ENCODE measurements at regions not wholly inside any gene's neighbourhood (a gene's known extent, or its start where the extent isn't known, plus 50 kb on each side); places are given as distances from the start of the nearest gene placed in this dataset.
"Not testable (repeated sequence)": the region's sequence is repeated elsewhere in the genome, so short reads cannot be mapped to it uniquely, and the experiment has no call there.

- TF ChIP-seq ISL1 (CRISPR knock-in tag; IDR thresholded peaks at IDR 0.05): no peak
Observed at GRCh38 chr16:5216441-5217080, 119.0 kb upstream of the EEF2KMT start (continued).

- no peak for TF ChIP-seq TSHZ2 (CRISPR knock-in tag; IDR thresholded peaks at IDR 0.05)
- TF ChIP-seq TCF4 (CRISPR knock-in tag; IDR thresholded peaks at IDR 0.05; ENCODE audit: borderline replicate concordance): peak; percentile 15; the same call in 1 of the 2 replicates
- no peak for ATAC-seq
Observed at GRCh38 chr16:5215901-5216300, 118.3 kb upstream of the EEF2KMT start.

GRCh38 chr16:5214466-5214865 lies 116.9 kb upstream of the EEF2KMT start:
- TF ChIP-seq ZFP30 (CRISPR knock-in tag; IDR thresholded peaks at IDR 0.05) (no peak), BACH2 (CRISPR knock-in tag; IDR thresholded peaks at IDR 0.05; ENCODE audit: borderline replicate concordance) (no peak), ZNF565 (CRISPR knock-in tag; conservative IDR thresholded peaks at IDR 0.05; ENCODE audit: low read depth) (peak; percentile 84), CSDC2 (CRISPR knock-in tag; IDR thresholded peaks at IDR 0.05) (no peak), RARB (CRISPR knock-in tag; IDR thresholded peaks at IDR 0.05) (no peak), CREB5 (CRISPR knock-in tag; IDR thresholded peaks at IDR 0.05; ENCODE audit: low read depth) (no peak), ARNTL (CRISPR knock-in tag; IDR thresholded peaks at IDR 0.05; ENCODE audit: borderline replicate concordance, low read depth) (no peak), GLIS3 (CRISPR knock-in tag; IDR thresholded peaks at IDR 0.05) (no peak)
- no peak for ATAC-seq

- ATAC-seq: not testable (repeated sequence)
Observed at GRCh38 chr16:5212501-5212900, 114.9 kb upstream of the EEF2KMT start.

GRCh38 chr16:5207862-5208498 lies 110.4 kb upstream of the EEF2KMT start:
- ATAC-seq: not testable (repeated sequence)

- ATAC-seq: no peak
- no peak for TF ChIP-seq ZFP30 (CRISPR knock-in tag; IDR thresholded peaks at IDR 0.05)
- no peak for TF ChIP-seq BACH2 (CRISPR knock-in tag; IDR thresholded peaks at IDR 0.05; ENCODE audit: borderline replicate concordance)
- no peak for TF ChIP-seq OSR1 (CRISPR knock-in tag; IDR thresholded peaks at IDR 0.05)
- TF ChIP-seq CSDC2 (CRISPR knock-in tag; IDR thresholded peaks at IDR 0.05): no peak
- TF ChIP-seq POU6F1 (CRISPR knock-in tag; IDR thresholded peaks at IDR 0.05; ENCODE audit: borderline replicate concordance, low read depth): no peak
- no peak for TF ChIP-seq GLIS3 (CRISPR knock-in tag; IDR thresholded peaks at IDR 0.05)
- no peak for TF ChIP-seq PATZ1 (CRISPR knock-in tag; IDR thresholded peaks at IDR 0.05; ENCODE audit: borderline replicate concordance)
- TF ChIP-seq TCF4 (CRISPR knock-in tag; IDR thresholded peaks at IDR 0.05; ENCODE audit: borderline replicate concordance): no peak
- no peak for TF ChIP-seq ZNF70 (CRISPR knock-in tag; IDR thresholded peaks at IDR 0.05)
- TF ChIP-seq RARB (CRISPR knock-in tag; IDR thresholded peaks at IDR 0.05): no peak
- no peak for TF ChIP-seq TSHZ2 (CRISPR knock-in tag; IDR thresholded peaks at IDR 0.05)
- no peak for TF ChIP-seq CREB5 (CRISPR knock-in tag; IDR thresholded peaks at IDR 0.05; ENCODE audit: low read depth)
- TF ChIP-seq ZNF565 (CRISPR knock-in tag; conservative IDR thresholded peaks at IDR 0.05; ENCODE audit: low read depth): no peak
- TF ChIP-seq PPARA (CRISPR knock-in tag; IDR thresholded peaks at IDR 0.05; ENCODE audit: borderline replicate concordance): no peak
- TF ChIP-seq ESRRG (CRISPR knock-in tag; IDR thresholded peaks at IDR 0.05): no peak
- TF ChIP-seq ISL1 (CRISPR knock-in tag; IDR thresholded peaks at IDR 0.05): no peak
- TF ChIP-seq ZNF8 (CRISPR knock-in tag; IDR thresholded peaks at IDR 0.05): no peak
- no peak for TF ChIP-seq ZC3H10 (CRISPR knock-in tag; IDR thresholded peaks at IDR 0.05)
Observed at GRCh38 chr16:5207001-5207523, 109.5 kb upstream of the EEF2KMT start.

All from SK-N-SH treated with all-trans-retinoic acid at 6 μM for 48 hours (cell line).